Panc1 (cell line): ENCODE measurements at regions not wholly inside any gene's neighbourhood (a gene's known extent, or its start where the extent isn't known, plus 50 kb on each side); places are given as distances from the start of the nearest gene placed in this dataset.
"Not testable (repeated sequence)": the region's sequence is repeated elsewhere in the genome, so short reads cannot be mapped to it uniquely, and the experiment has no call there.

Experiments
- ATAC-seq: fragments of 200-7000 bp; cut with Tn5 transposase; 2 replicates; pipeline ENCODE4 v1.9.1; 2020; ENCODE audit warnings: mild to moderate bottlenecking, moderate library complexity
- BruUV-seq: library from RNA; stranded (reverse); fragments of 400-500 nt; replicated peaks from 2 replicates; lab custom pipeline; 2021; lab: Mats Ljungman, UMichigan
- CTCF ChIA-PET: fragments of 300-600 bp; sonication (Branson Sonifier 250); formaldehyde crosslinking; loops from one replicate; lab custom pipeline; 2022; ENCODE audit warnings: antibody characterized with exemption; lab: Charles Lee
- POLR2A ChIA-PET: fragments of 300-600 bp; sonication (Branson Sonifier 250); formaldehyde crosslinking; loops from one replicate; lab custom pipeline; 2022; ENCODE audit warnings: antibody characterized with exemption; lab: Charles Lee
- DNase-seq: peaks from one replicate; pipeline ENCODE4 v3.0.0-alpha.2; 2010; ENCODE audit warnings: low read depth, low spot score
- H3K27ac ChIP-seq: 2 replicates; pipeline ENCODE4 v1.5.1; 2011; ENCODE audit warnings: mild to moderate bottlenecking, low read length, inconsistent platforms
- H3K27me3 ChIP-seq: fragments of 200-500 bp; sonication (Bioruptor generic); 2 replicates; pipeline ENCODE4 v1.6.0; 2014; ENCODE audit warnings: low read length, inconsistent platforms; ENCODE audit not compliant: control insufficient read depth, insufficient read depth
- H3K36me3 ChIP-seq: fragments of 200-500 bp; sonication (Bioruptor generic); 2 replicates; pipeline ENCODE4 v1.5.1; 2014; ENCODE audit warnings: inconsistent platforms, mild to moderate bottlenecking, low read length, moderate library complexity; ENCODE audit not compliant: control insufficient read depth, insufficient read depth
- H3K4me1 ChIP-seq: 2 replicates; pipeline ENCODE4 v1.5.1; 2011; ENCODE audit warnings: inconsistent platforms, mild to moderate bottlenecking, low read length, moderate library complexity; ENCODE audit not compliant: control insufficient read depth, insufficient read depth
- H3K4me3 ChIP-seq, 2 experiments: 2 replicates each; pipeline ENCODE4 v1.5.1; 2011 to 2012; ENCODE audit warnings: low read depth in 2 of 2, low read length in 2 of 2, mild to moderate bottlenecking in 2 of 2, inconsistent platforms in 1 of 2, moderate library complexity in 1 of 2
- H3K9me3 ChIP-seq: fragments of 200-500 bp; sonication (Bioruptor generic); 2 replicates; pipeline ENCODE4 v1.5.1; 2014; ENCODE audit warnings: low read depth, mild to moderate bottlenecking, inconsistent platforms, low read length, moderate library complexity; ENCODE audit not compliant: control insufficient read depth, insufficient read depth
- CTCF ChIP-seq: fragments of 450-650 bp; IDR thresholded peaks from 2 replicates; pipeline ENCODE4 v1.5.1; 2017; ENCODE audit warnings: mild to moderate bottlenecking
- POLR2AphosphoS5 ChIP-seq: IDR thresholded peaks from 2 replicates; pipeline ENCODE4 v1.6.1; 2012; ENCODE audit warnings: mild to moderate bottlenecking, low read depth, low read length, moderate library complexity
- REST ChIP-seq, 2 experiments: IDR thresholded peaks; 2 replicates each; pipeline ENCODE4 v1.6.1; 2011 to 2012; ENCODE audit warnings: low read depth in 2 of 2, control low read depth in 1 of 2, low read length in 1 of 2, mild to moderate bottlenecking in 1 of 2, moderate library complexity in 1 of 2; ENCODE audit not compliant: insufficient read depth in 1 of 2
- SIN3A ChIP-seq: IDR thresholded peaks from 2 replicates; pipeline ENCODE4 v1.6.1; 2012; ENCODE audit warnings: low read depth, mild to moderate bottlenecking, low read length, moderate library complexity, borderline replicate concordance; ENCODE audit not compliant: insufficient read depth
- TCF7L2 ChIP-seq: IDR thresholded peaks from 2 replicates; pipeline ENCODE4 v1.6.1; 2011; ENCODE audit warnings: mild to moderate bottlenecking, low read depth, low read length, inconsistent platforms
- in situ Hi-C: cut with HindIII; loops from 2 replicates; pipeline ENCODE4 v1.10.0; 2016; ENCODE audit warnings: low sequenced_read_pairs, low pct_unique_long_range_greater_than_20kb
- intact Hi-C: fragments of 100-400 bp; cut with micrococcal nuclease; formaldehyde crosslinking; loops from one replicate; pipeline ENCODE4 v1.10.0; 2022; ENCODE audit not compliant: unreplicated experiment

DNA sequence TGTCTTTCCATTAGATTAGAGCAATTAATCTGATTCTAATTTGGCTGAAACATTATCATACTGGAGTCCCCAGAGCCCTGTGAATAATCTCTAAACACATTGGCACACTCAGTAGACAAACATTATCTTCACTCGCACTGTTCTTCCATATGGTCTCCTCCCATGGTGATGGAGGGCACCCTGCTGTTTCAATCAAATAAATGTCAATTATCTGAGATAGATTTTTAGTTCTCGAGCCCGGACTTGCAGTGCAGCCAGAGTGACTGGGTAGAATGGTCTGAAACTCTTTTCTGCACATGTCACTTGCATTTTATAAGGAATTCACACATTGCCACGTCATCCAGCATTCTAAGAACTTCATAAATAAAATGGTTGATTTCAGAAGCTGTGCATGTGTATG lies 90.6 kb upstream of the MAP3K7 start:
- ChIA-PET CTCF (no interaction called here), POLR2A (no interaction called here)
- peaks cover 2% of the 10 kb centered on the region; the same call in 1 of the 2 replicates for H3K27me3 ChIP-seq
- H3K4me3 ChIP-seq, result no peak overlapping the region
- intact Hi-C loops, result no loop called here
- ATAC-seq (no peak), DNase-seq (no peak)
- BruUV-seq, result no TSS peak
- TF ChIP-seq SIN3A, result no peak
- TF ChIP-seq CTCF, result no peak
- no peak for TF ChIP-seq POLR2AphosphoS5
- TF ChIP-seq REST (IDR thresholded peaks at IDR 0.05; ENCODE audit: insufficient read depth in 1 of 2, low read depth in 2 of 2, low read length in 1 of 2), result no peak
- no peak for TF ChIP-seq TCF7L2
- H3K9me3 ChIP-seq, result no peaks in the 10 kb centered on the region
- in situ Hi-C loops, result no loop called here
- no peaks in the 10 kb centered on the region for H3K4me1 ChIP-seq
- no peak overlapping the region for H3K27ac ChIP-seq
- H3K36me3 ChIP-seq, result no peaks in the 10 kb centered on the region

DNA sequence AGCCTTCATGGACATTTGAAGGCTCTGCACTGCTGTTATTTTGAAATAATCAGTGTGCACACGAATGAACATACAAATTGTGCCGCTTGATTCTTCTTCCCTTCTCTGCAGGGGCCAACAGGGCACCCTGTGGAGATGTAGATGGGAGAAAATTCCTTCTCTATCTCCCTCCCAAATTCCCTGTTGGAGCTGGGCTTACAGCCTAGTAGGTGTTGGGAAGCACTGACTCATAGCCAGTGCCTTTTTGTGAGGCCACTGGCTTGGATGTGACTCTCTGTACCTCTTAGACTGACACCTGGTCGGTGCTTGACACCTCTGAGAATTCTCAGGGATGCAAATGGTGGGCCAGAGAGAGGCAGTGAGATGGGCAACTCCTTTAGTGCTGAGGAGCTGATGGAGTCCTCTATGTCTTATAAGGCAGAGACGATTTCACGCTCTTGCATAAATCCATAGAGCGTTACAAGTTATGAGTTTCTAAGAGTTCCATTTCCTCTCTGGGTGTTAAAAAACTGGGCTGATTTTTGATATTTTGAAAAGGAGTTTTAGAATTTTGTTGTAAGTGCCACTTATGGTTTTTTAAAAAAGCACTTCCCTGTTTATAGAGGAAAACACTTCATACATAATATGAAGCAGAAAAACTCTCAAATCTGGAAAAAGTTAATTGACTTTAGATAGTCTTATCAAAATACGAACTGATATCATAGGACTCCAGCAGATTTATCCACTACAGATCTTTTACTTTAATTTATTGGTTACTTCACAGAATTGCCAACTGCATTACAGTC lies 89.8 kb upstream of the MAP3K7 start:
- ATAC-seq (no peak), DNase-seq (no peak)
- peaks cover 2% of the 10 kb centered on the region; the same call in 1 of the 2 replicates for H3K27me3 ChIP-seq
- no TSS peak for BruUV-seq
- in situ Hi-C loops, result no loop called here
- no peaks in the 10 kb centered on the region for H3K9me3 ChIP-seq
- intact Hi-C loops, result no loop called here
- CTCF ChIA-PET, result no interaction called here
- no peak for TF ChIP-seq CTCF
- TF ChIP-seq SIN3A, result no peak
- no peak for TF ChIP-seq TCF7L2
- no peak for TF ChIP-seq POLR2AphosphoS5
- no peak for TF ChIP-seq REST (IDR thresholded peaks at IDR 0.05; ENCODE audit: insufficient read depth in 1 of 2, low read depth in 2 of 2, low read length in 1 of 2)
- POLR2A ChIA-PET, result no interaction called here
- no peak overlapping the region for H3K4me3 ChIP-seq
- H3K4me1 ChIP-seq, result no peaks in the 10 kb centered on the region
- H3K27ac ChIP-seq, result no peak overlapping the region
- H3K36me3 ChIP-seq, result no peaks in the 10 kb centered on the region

- H3K27ac ChIP-seq, H3K36me3 ChIP-seq, BruUV-seq, H3K9me3 ChIP-seq, intact Hi-C loops, H3K4me3 ChIP-seq, DNase-seq, CTCF ChIA-PET, H3K4me1 ChIP-seq, ATAC-seq, POLR2A ChIA-PET, H3K27me3 ChIP-seq, in situ Hi-C loops: not testable (repeated sequence)
These were observed 88.2 kb upstream of the MAP3K7 start for GRCh38 chr6:90675107-90675506.
